AG08395 (cell line): ENCODE measurements at regions not wholly inside any gene's neighbourhood (a gene's known extent, or its start where the extent isn't known, plus 50 kb on each side); places are given as distances from the start of the nearest gene placed in this dataset.
"Not testable (repeated sequence)": the region's sequence is repeated elsewhere in the genome, so short reads cannot be mapped to it uniquely, and the experiment has no call there.

Experiments
- DNase-seq: peaks from one replicate; pipeline ENCODE4 v3.0.0; 2012; ENCODE audit warnings: mixed read lengths, low spot score

DNA sequence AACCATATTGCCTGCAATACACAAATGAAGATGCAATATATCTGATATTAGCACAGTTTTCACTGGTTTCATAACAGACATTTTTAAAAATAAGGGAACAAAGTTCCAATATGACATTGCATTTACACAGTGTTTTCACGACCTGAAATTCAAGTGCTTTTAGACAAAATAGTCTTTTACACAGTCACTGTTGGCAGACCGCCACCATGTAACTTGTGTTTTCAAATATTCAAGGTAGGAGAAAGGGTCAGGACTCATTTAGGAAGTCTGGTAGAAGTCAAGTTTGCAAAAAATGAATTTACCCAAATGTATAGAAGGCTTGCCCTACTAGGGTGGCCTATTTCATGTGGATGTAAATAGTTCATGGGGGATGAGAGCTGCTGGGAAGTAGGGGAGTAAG, 98.1 kb upstream of the TAS2R1 start:
- DNase-seq, result no peak

DNA sequence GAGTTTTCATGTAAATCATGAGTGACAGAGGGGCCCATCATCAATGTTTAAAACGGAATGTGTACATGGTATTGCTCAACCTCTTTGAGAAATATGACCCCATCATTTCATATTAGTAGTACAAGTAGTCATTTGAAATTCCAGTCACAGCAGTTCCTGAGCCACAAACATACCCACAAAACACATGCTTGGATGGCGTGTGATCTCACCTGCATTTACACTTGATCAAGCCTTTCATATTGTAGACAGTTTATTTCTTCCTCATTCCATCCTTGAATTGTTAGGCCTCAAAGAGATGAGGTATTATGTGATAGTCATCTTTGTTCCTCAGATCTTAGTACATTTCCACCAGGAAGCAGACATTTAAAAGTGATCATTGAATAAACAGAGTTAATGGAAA, 96.8 kb upstream of the TAS2R1 start:
- no peak for DNase-seq

DNA sequence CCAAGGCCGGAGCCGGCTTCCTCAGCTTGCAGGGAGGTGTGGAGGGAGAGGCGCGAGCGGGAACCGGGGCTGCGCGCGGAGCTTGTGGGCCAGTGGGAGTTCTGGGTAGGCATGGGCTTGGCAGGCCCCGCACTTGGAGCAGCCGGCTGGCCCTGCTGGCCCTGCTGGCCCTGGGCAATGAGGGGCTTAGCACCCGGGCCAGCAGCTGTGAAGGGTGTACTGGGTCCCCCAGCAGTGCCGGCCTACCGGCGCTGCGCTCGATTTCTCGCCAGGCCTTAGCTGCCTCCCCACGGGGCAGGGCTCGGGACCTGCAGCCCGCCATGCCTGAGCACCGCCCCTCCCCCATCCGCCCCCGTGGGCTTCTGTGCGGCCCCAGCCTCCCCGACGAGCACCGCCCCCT, 95.1 kb upstream of the TAS2R1 start:
- not testable (repeated sequence) for DNase-seq

- DNase-seq, result no peak
Measured at GRCh38 chr5:9724707-9725106, 94.6 kb upstream of the TAS2R1 start.

GRCh38 chr5:9722601-9723180, 92.5 kb upstream of the TAS2R1 start:
- DNase-seq, result no peak

- no peak for DNase-seq
Measured at GRCh38 chr5:9721161-9721560, 91.0 kb upstream of the TAS2R1 start.

GRCh38 chr5:9720361-9720760, 90.2 kb upstream of the TAS2R1 start:
- no peak for DNase-seq

DNA sequence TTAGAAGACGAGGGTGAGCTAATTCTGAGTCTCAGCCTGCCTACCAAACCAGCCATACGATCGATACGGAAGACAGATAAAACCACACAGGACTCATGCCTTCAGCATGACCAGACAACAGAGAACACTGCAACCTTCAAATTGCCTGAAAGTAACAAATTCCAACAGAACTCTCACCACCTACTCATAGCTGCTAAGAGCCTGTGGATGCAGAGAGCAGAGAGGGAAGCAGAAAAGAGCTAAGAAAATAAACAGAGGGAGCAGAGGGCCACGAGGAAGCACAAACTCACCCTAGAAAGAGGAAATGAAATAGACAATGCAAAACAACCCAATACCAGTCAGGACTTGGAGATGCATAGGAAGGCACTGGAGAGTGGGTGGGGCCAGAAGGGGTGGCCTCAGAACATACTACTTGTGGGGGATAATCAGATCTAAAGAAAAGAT, 86.7 kb upstream of the TAS2R1 start:
- peak; percentile 58 for DNase-seq

- peak; percentile 37 for DNase-seq
Measured at GRCh38 chr5:9715891-9716335, 85.8 kb upstream of the TAS2R1 start.

DNA sequence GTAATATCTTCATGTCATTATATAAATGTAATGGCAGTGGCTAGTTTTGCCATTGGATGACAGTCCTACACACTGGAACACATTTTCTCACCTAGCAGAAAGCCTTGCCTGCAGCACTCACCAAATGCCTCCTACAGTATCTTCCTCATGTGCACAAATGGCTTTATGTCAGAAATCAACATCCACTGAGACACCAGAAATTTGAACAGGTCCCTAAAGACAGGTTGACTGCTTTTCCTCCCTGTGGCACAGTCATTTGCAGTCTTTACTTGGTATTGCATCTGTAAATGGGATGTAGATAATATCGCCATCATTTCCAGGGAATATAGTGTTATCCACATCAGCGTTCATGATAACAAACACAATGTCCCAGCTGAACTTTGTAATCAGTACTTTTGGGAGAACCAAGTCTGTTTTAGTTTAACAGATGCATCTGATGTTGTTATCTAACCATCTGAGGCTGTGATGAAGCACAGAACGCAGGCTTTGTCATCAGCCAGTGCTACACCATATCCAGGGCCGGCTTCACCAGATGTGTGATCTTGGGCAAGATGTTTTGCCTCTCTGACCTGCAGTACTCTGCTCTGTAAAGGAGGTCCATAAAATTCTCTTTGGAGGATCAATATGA, 83.9 kb upstream of the TAS2R1 start:
- peak; percentile 39 for DNase-seq

DNA sequence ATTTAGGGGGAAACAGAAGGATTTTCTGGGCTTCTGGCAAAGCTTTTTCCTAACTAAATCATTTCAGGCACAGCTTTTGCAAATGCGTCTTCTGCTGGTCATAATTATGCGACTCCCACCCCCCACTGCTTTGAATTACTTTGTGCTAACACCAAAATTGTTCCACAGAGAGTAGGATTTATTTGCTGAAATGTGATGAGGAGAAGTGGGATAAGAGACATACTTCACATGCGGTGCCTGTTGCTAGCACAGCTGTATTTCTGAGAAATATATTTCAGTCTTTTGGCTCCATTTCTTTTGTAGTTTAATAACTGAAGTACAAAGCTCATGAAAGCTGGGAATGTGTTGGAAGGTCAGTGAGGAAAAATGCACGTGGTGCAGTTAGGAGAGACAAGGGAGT, 83.2 kb upstream of the TAS2R1 start:
- DNase-seq, result no peak

DNA sequence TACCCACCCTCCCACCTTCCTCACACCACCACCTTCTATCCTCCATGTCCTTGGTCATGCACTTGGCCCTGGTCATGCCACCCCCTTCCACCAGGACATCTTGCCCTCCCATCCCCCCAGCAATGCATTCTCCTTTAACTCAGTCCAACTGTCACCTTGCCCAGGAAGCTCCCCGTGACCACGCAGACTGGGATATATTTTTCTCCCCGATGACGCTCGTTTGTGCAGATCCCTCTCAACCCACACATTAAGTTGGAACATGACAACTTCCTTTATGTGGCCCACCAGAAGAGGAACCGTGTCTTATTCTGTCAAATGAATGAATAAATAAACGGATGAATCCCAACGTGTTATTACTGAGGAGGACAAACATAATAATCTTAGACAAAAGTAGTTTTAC, 82.8 kb upstream of the TAS2R1 start:
- no peak for DNase-seq

GRCh38 chr5:9712506-9712905, 82.4 kb upstream of the TAS2R1 start:
- DNase-seq, result peak; percentile 67

- no peak for DNase-seq
Measured at GRCh38 chr5:9710069-9710468, 79.9 kb upstream of the TAS2R1 start.

- DNase-seq, result no peak
Measured at GRCh38 chr5:9707732-9708462, 77.7 kb upstream of the TAS2R1 start.

DNA sequence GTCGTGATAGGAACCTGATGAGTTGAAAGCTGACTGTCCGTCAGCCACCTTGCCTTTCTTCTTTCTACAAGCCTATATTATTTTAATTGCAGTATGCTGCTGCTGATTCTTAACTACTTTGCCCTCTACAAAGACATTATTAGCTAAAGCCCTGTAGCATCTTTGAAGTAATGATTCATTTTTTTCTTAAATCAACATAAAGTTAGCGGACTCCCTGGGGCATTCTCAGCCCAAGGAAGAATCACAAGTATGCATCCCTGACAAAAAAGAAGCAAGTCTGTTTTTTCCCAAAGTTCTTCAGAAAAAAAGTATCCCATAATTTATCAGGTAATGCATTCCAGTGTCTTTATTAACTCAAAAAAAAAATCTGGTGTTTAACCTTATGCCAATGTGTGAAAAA, 69.5 kb upstream of the TAS2R1 start:
- DNase-seq, result no peak

DNA sequence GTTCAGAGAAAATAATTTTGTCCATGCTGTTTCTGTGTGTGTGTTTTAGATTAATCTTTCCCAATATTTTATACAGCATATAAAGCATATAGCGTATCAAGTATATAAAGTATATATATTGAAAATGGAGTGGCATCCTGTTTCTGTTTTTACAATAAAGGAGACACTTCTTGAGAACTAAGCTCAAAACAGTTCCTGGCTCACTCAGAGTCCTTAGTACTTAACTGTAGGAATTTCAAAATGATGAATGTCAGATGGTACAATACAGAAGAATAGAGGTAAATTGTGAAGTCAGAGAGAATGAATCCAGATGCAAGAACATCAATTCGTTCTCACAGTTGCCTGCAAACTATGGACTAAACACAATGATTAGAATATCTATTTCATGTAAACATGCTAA, 68.7 kb upstream of the TAS2R1 start:
- DNase-seq, result no peak

DNA sequence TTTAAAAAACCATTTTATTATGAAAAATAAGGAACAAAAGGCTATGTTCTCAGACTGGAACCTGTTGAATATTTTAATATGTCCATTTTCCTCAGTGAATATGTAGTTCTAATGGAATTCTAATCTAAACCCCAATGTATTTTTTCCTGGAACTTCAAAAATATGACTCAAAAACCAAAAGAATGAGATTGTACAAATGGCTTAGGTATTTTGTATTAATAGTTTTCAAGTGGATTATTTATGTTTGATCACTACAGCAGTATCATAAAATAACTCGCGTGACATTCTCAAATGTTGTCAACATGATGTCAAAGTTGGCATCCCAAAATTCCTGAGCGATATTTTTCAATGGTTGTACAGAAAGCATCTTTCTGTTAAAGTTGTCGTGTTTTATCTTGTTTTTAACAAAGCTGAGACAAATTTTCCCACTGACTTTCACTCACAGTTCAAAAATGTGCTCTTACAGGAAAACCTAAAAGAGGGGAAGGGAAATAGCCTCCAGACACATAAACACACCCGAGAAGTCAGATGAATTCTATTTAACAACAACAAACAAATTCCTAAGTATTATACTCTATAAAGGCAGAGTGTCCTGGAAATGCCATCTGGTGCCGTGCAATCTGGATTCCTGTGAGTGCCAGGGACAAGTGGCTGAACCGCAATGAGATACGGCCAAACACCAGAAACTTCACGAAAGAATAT, 68.1 kb upstream of the TAS2R1 start:
- DNase-seq, result peak; percentile 67

DNA sequence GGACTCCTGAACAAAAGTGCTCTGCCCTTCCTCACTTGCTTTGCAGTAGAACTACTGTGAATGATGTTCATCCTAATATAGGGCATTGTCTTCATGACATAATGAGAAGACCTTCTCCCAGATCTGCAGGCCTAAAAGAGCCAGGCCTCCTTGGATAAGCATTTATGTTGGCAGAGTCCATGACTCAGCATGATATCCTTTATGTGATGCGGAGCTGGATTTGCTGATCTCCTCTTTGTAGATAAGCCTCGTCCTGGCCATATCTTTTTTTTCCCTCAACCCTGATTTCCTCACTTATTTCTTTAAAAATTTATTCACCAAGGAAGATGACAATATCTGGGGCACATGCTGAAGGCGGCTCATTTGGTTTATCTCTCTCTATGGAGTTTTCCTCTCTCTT, 62.4 kb upstream of the TAS2R1 start:
- no peak for DNase-seq

GRCh38 chr5:9691261-9691660, 61.1 kb upstream of the TAS2R1 start:
- DNase-seq, result no peak

DNA sequence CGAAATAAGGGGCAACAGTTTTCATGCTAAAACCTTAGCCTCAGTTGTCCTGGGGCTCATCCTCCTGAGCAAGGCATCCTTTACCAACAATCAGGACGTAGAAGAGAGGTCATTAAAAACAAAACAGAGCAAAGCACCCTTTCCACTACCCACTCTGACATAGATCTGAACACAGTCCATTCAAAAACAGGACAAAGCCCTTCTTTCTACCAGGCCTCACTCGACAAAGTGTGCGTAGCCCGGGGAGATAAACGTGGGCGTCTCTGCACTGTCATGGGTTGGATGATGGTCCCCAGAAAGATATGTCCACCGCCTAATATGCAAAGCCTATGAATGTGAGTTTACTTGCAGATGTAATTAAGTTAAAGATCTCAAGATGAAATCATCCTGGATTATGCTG, 60.6 kb upstream of the TAS2R1 start:
- no peak for DNase-seq

GRCh38 chr5:9686216-9686615, 56.1 kb upstream of the TAS2R1 start:
- peak; percentile 53 for DNase-seq

GRCh38 chr5:9681706-9682105, 51.6 kb upstream of the TAS2R1 start:
- no peak for DNase-seq
